Ovary (tissue), 7 donors: ENCODE measurements at regions not wholly inside any gene's neighbourhood (a gene's known extent, or its start where the extent isn't known, plus 50 kb on each side); places are given as distances from the start of the nearest gene placed in this dataset.
"Not testable (repeated sequence)": the region's sequence is repeated elsewhere in the genome, so short reads cannot be mapped to it uniquely, and the experiment has no call there.

Source experiments
- DNase-seq, 5 donors: peaks; one replicate each; pipeline ENCODE4 v3.0.0-alpha.2; 2019 to 2020
- H3K27ac ChIP-seq, 2 donors: fragments of 200-600 bp; one replicate each; pipeline versions ENCODE4 v1.5.1 to v1.8.0; 2019 to 2022
- H3K27me3 ChIP-seq: fragments of 200-600 bp; one replicate; pipeline ENCODE4 v1.8.0; 2022
- H3K36me3 ChIP-seq: fragments of 200-600 bp; sonication (generic); one replicate; pipeline ENCODE4 v1.5.1; 2019
- H3K4me1 ChIP-seq: one replicate; pipeline ENCODE4 v1.8.1; 2013; ENCODE audit warnings: mild to moderate bottlenecking, moderate library complexity; ENCODE audit not compliant: insufficient read depth
- H3K4me3 ChIP-seq: fragments of 200-600 bp; sonication (generic); one replicate; pipeline ENCODE4 v1.5.1; 2017
- H3K9me3 ChIP-seq, 2 donors: fragments of 200-600 bp in 1 of 2; sonication (generic) in 1 of 2; one replicate each; pipeline versions ENCODE4 v1.5.1 to v1.8.1; 2013 to 2019; ENCODE audit warnings: mild to moderate bottlenecking in 1 of 2, moderate library complexity in 1 of 2
- WGBS, 3 donors: extraction: QIAGEN DNeasy Blood & Tissue Kit in 1 of 3; methylation state at CpG; one replicate each; pipeline versions ENCODE4 v1.1.5 to v1.1.7; 2013 to 2017; 5-methylcytosine and 5-hydroxymethylcytosine counted together
- intact Hi-C, 4 donors: fragments of 100-400 bp; cut with DNase I; formaldehyde crosslinking; loops; one replicate each; pipeline versions ENCODE4 v1.11.0 to v1.15.1; 2022 to 2023
- donor health status: DM: no; HTN: no; CAD: no; lungs with moderate emphysema.
- donor health status: DM: no; HTN: no; CAD: no.
- donor health status: Bipolar disorder and iron deficiency.
- donor health status: DM: no; HTN: no; CAD: no.
- donor health status: DM: yes; HTN: yes; CAD: no.

GRCh38 chr2:87533390-87534272 is 214.3 kb upstream of the PLGLB2 start:
- H3K9me3 ChIP-seq, intact Hi-C loops, DNase-seq, H3K4me3 ChIP-seq, H3K4me1 ChIP-seq, H3K27me3 ChIP-seq, H3K36me3 ChIP-seq, H3K27ac ChIP-seq: not testable (repeated sequence)
- WGBS, 3 donors: 52 to 70% methylated on average over 5 to 8 of the region's 9 CpGs; no CpG with 5 or more reads in 1 of the 3 donors

GRCh38 chr2:87534273-87534889 is 213.5 kb upstream of the PLGLB2 start:
- H3K36me3 ChIP-seq, H3K4me3 ChIP-seq, H3K4me1 ChIP-seq, H3K9me3 ChIP-seq, intact Hi-C loops, DNase-seq, H3K27me3 ChIP-seq, H3K27ac ChIP-seq: not testable (repeated sequence)
- WGBS, 3 donors: 48% methylated on average over 4 of the region's 14 CpGs; no CpG with 5 or more reads in 2 of the 3 donors

- DNase-seq, H3K9me3 ChIP-seq, intact Hi-C loops, H3K27ac ChIP-seq, H3K36me3 ChIP-seq, H3K4me3 ChIP-seq, H3K4me1 ChIP-seq, H3K27me3 ChIP-seq: not testable (repeated sequence)
- 73 to 82% methylated on average over 2 to 4 of the region's 5 CpGs; no CpG with 5 or more reads in 1 of the 3 donors for WGBS, 3 donors
Observed at GRCh38 chr2:87536427-87536826, 211.5 kb upstream of the PLGLB2 start.

- WGBS, 3 donors: 93 to 97% (median 94%) methylated on average over 3 to 8 of the region's 8 CpGs
- H3K27ac ChIP-seq, H3K4me3 ChIP-seq, H3K9me3 ChIP-seq, H3K27me3 ChIP-seq, DNase-seq, H3K4me1 ChIP-seq, intact Hi-C loops, H3K36me3 ChIP-seq: not testable (repeated sequence)
Observed at GRCh38 chr2:87537251-87537671, 210.6 kb upstream of the PLGLB2 start.

- DNase-seq, H3K9me3 ChIP-seq, H3K4me3 ChIP-seq, H3K27ac ChIP-seq, H3K4me1 ChIP-seq, H3K27me3 ChIP-seq, intact Hi-C loops, H3K36me3 ChIP-seq: not testable (repeated sequence)
- 83 to 86% methylated on average over 4 to 7 of the region's 12 CpGs; no CpG with 5 or more reads in 1 of the 3 donors for WGBS, 3 donors
Observed at GRCh38 chr2:87538268-87538667, 209.6 kb upstream of the PLGLB2 start.

GRCh38 chr2:87539151-87539943 is 208.5 kb upstream of the PLGLB2 start:
- H3K4me1 ChIP-seq, DNase-seq, H3K9me3 ChIP-seq, H3K4me3 ChIP-seq, H3K27ac ChIP-seq, intact Hi-C loops, H3K36me3 ChIP-seq, H3K27me3 ChIP-seq: not testable (repeated sequence)
- WGBS, 3 donors: 95 to 96% (median 96%) methylated on average over 8 to 11 of the region's 15 CpGs

- DNase-seq, intact Hi-C loops, H3K4me1 ChIP-seq, H3K27ac ChIP-seq, H3K9me3 ChIP-seq, H3K36me3 ChIP-seq, H3K4me3 ChIP-seq, H3K27me3 ChIP-seq: not testable (repeated sequence)
- 89% methylated on average over 1 of the region's 3 CpGs; no CpG with 5 or more reads in 2 of the 3 donors for WGBS, 3 donors
Observed at GRCh38 chr2:87540242-87540641, 207.6 kb upstream of the PLGLB2 start.

- intact Hi-C loops, H3K4me1 ChIP-seq, H3K36me3 ChIP-seq, H3K27me3 ChIP-seq, H3K27ac ChIP-seq, H3K4me3 ChIP-seq, DNase-seq, H3K9me3 ChIP-seq: not testable (repeated sequence)
- 17 to 44% (median 28%) methylated on average over 5 to 6 of the region's 8 CpGs for WGBS, 3 donors
Observed at GRCh38 chr2:87542599-87543174, 205.2 kb upstream of the PLGLB2 start.

GRCh38 chr2:87543797-87544196 is 204.1 kb upstream of the PLGLB2 start:
- DNase-seq, H3K27me3 ChIP-seq, H3K36me3 ChIP-seq, H3K4me3 ChIP-seq, H3K9me3 ChIP-seq, H3K27ac ChIP-seq, H3K4me1 ChIP-seq, intact Hi-C loops: not testable (repeated sequence)
- no CpG with 5 or more reads among the region's 1 CpG for WGBS, 3 donors

- DNase-seq, H3K36me3 ChIP-seq, H3K4me1 ChIP-seq, H3K27ac ChIP-seq, intact Hi-C loops, H3K4me3 ChIP-seq, H3K27me3 ChIP-seq, H3K9me3 ChIP-seq: not testable (repeated sequence)
- WGBS, 3 donors: 55 to 75% (median 58%) methylated on average over 2 of the region's 2 CpGs
Observed at GRCh38 chr2:87547106-87547505, 200.8 kb upstream of the PLGLB2 start.

- H3K4me1 ChIP-seq, DNase-seq, intact Hi-C loops, H3K4me3 ChIP-seq, H3K36me3 ChIP-seq, H3K9me3 ChIP-seq, H3K27ac ChIP-seq, H3K27me3 ChIP-seq: not testable (repeated sequence)
Observed at GRCh38 chr2:87547966-87548365, 199.9 kb upstream of the PLGLB2 start.
